GM12892 (cell line): ENCODE measurements at regions not wholly inside any gene's neighbourhood (a gene's known extent, or its start where the extent isn't known, plus 50 kb on each side); places are given as distances from the start of the nearest gene placed in this dataset.

Source experiments
- POLR2AphosphoS5 ChIP-seq: IDR thresholded peaks from 2 replicates; pipeline ENCODE4 v1.6.1; 2011; ENCODE audit warnings: low read depth, low read length, control low read depth
- TAF1 ChIP-seq: IDR thresholded peaks from 2 replicates; pipeline ENCODE4 v1.6.1; 2011; ENCODE audit warnings: low read depth, mild to moderate bottlenecking, control low read depth, low read length, borderline replicate concordance

GRCh38 chr4:66974665-66975064 lies 570.6 kb downstream of the CENPC start:
- TF ChIP-seq POLR2AphosphoS5 (no peak), TAF1 (no peak)
